ENCODE measurements at regions not wholly inside any gene's neighbourhood (a gene's known extent, or its start where the extent isn't known, plus 50 kb on each side); places are given as distances from the start of the nearest gene placed in this dataset.

- no peak for DNase-seq
Observed at GRCh38 chr20:4069751-4070150, 54.4 kb upstream of the RNF24 start.

GRCh38 chr20:4068708-4069107 lies 53.4 kb upstream of the RNF24 start:
- DNase-seq = no peak

- no peak for DNase-seq
Observed at GRCh38 chr20:4067600-4068261, 52.4 kb upstream of the RNF24 start.

- no peak for DNase-seq
Observed at GRCh38 chr20:4066551-4066950, 51.2 kb upstream of the RNF24 start.

GRCh38 chr20:4065391-4065844 lies 50.1 kb upstream of the RNF24 start:
- DNase-seq = no peak
